ENCODE measurements at regions not wholly inside any gene's neighbourhood (a gene's known extent, or its start where the extent isn't known, plus 50 kb on each side); places are given as distances from the start of the nearest gene placed in this dataset.

DNA sequence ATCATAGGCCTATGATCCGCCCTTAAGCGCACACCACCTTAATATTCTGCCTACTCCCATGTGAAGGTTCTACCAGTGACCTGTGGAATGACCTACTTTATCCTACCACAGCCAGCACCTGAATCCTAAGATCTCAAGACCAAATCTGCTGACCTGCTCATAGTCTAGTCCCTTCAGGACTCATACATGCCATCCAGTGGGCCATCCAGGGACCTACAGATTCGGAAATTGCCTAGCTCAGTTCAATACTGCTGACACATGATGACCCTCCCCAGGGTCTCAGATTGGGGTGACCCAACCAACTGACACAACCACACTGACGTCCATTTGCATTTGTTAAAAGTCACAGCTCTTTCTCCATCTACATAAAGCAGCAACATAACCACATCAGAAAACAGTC, 443.8 kb upstream of the ST8SIA4 start:
- Histone ChIP-seq H3K9me3 (ENCODE audit: low read length) (no peaks in the 10 kb centered on the region), H3K79me2 (ENCODE audit: insufficient read depth, low read length) (no peaks in the 10 kb centered on the region)
- TF ChIP-seq EZH2 (IDR thresholded peaks at IDR 0.05; ENCODE audit: borderline replicate concordance, low read length): no peak
- TF ChIP-seq, protein P1, sequence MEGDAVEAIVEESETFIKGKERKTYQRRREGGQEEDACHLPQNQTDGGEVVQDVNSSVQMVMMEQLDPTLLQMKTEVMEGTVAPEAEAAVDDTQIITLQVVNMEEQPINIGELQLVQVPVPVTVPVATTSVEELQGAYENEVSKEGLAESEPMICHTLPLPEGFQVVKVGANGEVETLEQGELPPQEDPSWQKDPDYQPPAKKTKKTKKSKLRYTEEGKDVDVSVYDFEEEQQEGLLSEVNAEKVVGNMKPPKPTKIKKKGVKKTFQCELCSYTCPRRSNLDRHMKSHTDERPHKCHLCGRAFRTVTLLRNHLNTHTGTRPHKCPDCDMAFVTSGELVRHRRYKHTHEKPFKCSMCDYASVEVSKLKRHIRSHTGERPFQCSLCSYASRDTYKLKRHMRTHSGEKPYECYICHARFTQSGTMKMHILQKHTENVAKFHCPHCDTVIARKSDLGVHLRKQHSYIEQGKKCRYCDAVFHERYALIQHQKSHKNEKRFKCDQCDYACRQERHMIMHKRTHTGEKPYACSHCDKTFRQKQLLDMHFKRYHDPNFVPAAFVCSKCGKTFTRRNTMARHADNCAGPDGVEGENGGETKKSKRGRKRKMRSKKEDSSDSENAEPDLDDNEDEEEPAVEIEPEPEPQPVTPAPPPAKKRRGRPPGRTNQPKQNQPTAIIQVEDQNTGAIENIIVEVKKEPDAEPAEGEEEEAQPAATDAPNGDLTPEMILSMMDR (IDR thresholded peaks at IDR 0.05; ENCODE audit: low read length): no peak

GRCh38 chr5:101346447-101346846, 443.4 kb upstream of the ST8SIA4 start:
- H2AFZ ChIP-seq (ENCODE audit: low read length): no peak overlapping the region
- no peaks in the 10 kb centered on the region for H3K27me3 ChIP-seq (ENCODE audit: insufficient read depth, low read length)
- no peaks in the 10 kb centered on the region for H3K9me2 ChIP-seq (ENCODE audit: low read depth, low read length)
- TF ChIP-seq, protein P1 (IDR thresholded peaks at IDR 0.05; ENCODE audit: low read length): no peak
- no peak for TF ChIP-seq EZH2 (IDR thresholded peaks at IDR 0.05; ENCODE audit: borderline replicate concordance, low read length)
- no peaks in the 10 kb centered on the region for H3K4me1 ChIP-seq (ENCODE audit: insufficient read depth, low read length, severe bottlenecking)
- no peaks in the 10 kb centered on the region for H3K9me3 ChIP-seq (ENCODE audit: low read length)
- no peaks in the 10 kb centered on the region for H3F3A ChIP-seq (ENCODE audit: insufficient read depth, low read length)
- no peaks in the 10 kb centered on the region for H3K79me2 ChIP-seq (ENCODE audit: insufficient read depth, low read length)
- H3K9ac ChIP-seq (ENCODE audit: low read length): no peak overlapping the region
- no peak overlapping the region for H3K27ac ChIP-seq (ENCODE audit: low read depth, low read length, poor library complexity, severe bottlenecking)
- no peak overlapping the region for H3K4me2 ChIP-seq (ENCODE audit: low read length)
- H3K4me3 ChIP-seq (ENCODE audit: low read depth, low read length, poor library complexity, severe bottlenecking): no peak overlapping the region
- no peaks in the 10 kb centered on the region for H3K36me3 ChIP-seq (ENCODE audit: insufficient read depth, low read length)
- no peaks in the 10 kb centered on the region for H4K20me1 ChIP-seq (ENCODE audit: insufficient read depth, low read length)

More for the DNA sequence above, 443.8 kb upstream of the ST8SIA4 start:
- no peaks in the 10 kb centered on the region for H3K36me3 ChIP-seq (ENCODE audit: insufficient read depth, low read length)
- H4K20me1 ChIP-seq (ENCODE audit: insufficient read depth, low read length): no peaks in the 10 kb centered on the region
- no peaks in the 10 kb centered on the region for H3F3A ChIP-seq (ENCODE audit: insufficient read depth, low read length)
- H3K9ac ChIP-seq (ENCODE audit: low read length): no peak overlapping the region
- no peaks in the 10 kb centered on the region for H3K9me2 ChIP-seq (ENCODE audit: low read depth, low read length)
- no peak overlapping the region for H2AFZ ChIP-seq (ENCODE audit: low read length)
- H3K27ac ChIP-seq (ENCODE audit: low read depth, low read length, poor library complexity, severe bottlenecking): no peak overlapping the region
- H3K4me2 ChIP-seq (ENCODE audit: low read length): no peak overlapping the region
- H3K4me3 ChIP-seq (ENCODE audit: low read depth, low read length, poor library complexity, severe bottlenecking): no peak overlapping the region
- H3K4me1 ChIP-seq (ENCODE audit: insufficient read depth, low read length, severe bottlenecking): no peaks in the 10 kb centered on the region
- H3K27me3 ChIP-seq (ENCODE audit: insufficient read depth, low read length): no peaks in the 10 kb centered on the region

GRCh38 chr5:101338226-101338625, 435.1 kb upstream of the ST8SIA4 start:
- Histone ChIP-seq H3K9me3 (ENCODE audit: low read length) (no peaks in the 10 kb centered on the region), H3K9ac (ENCODE audit: low read length) (no peak overlapping the region), H3K4me1 (ENCODE audit: insufficient read depth, low read length, severe bottlenecking) (no peaks in the 10 kb centered on the region), H2AFZ (ENCODE audit: low read length) (no peak overlapping the region), H3K4me2 (ENCODE audit: low read length) (no peak overlapping the region), H3K27ac (ENCODE audit: low read depth, low read length, poor library complexity, severe bottlenecking) (no peak overlapping the region), H3K4me3 (ENCODE audit: low read depth, low read length, poor library complexity, severe bottlenecking) (no peak overlapping the region), H3F3A (ENCODE audit: insufficient read depth, low read length) (no peaks in the 10 kb centered on the region), H3K9me2 (ENCODE audit: low read depth, low read length) (no peaks in the 10 kb centered on the region), H3K36me3 (ENCODE audit: insufficient read depth, low read length) (no peaks in the 10 kb centered on the region), H3K27me3 (ENCODE audit: insufficient read depth, low read length) (no peaks in the 10 kb centered on the region), H4K20me1 (ENCODE audit: insufficient read depth, low read length) (no peaks in the 10 kb centered on the region), H3K79me2 (ENCODE audit: insufficient read depth, low read length) (no peaks in the 10 kb centered on the region)
- TF ChIP-seq EZH2 (IDR thresholded peaks at IDR 0.05; ENCODE audit: borderline replicate concordance, low read length): no peak
- TF ChIP-seq, protein P1 (IDR thresholded peaks at IDR 0.05; ENCODE audit: low read length): no peak
